IMR-90 (cell line): ENCODE measurements at regions not wholly inside any gene's neighbourhood (a gene's known extent, or its start where the extent isn't known, plus 50 kb on each side); places are given as distances from the start of the nearest gene placed in this dataset.

ENCODE experiments used
- ATAC-seq: fragments of 200-7000 bp; cut with Tn5 transposase; 2 replicates; pipeline ENCODE4 v1.9.1; 2020; ENCODE audit warnings: low read depth, mild to moderate bottlenecking, moderate library complexity
- BruUV-seq: library from RNA; stranded (reverse); fragments of 400-500 nt; replicated peaks from 2 replicates; lab custom pipeline; 2021; lab: Mats Ljungman, UMichigan
- CTCF ChIA-PET: fragments of 300-600 bp; formaldehyde crosslinking; extraction: SDS; loops from one replicate; lab custom pipeline; 2021; ENCODE audit warnings: antibody characterized with exemption; lab: Yijun Ruan, JAX
- POLR2A ChIA-PET: fragments of 300-600 bp; sonication (Branson Sonifier 250); formaldehyde crosslinking; loops from one replicate; lab custom pipeline; 2022; ENCODE audit warnings: antibody characterized with exemption; ENCODE audit not compliant: unreplicated experiment; lab: Charles Lee
- DNase-seq: peaks from one replicate; pipeline ENCODE4 v3.0.0; 2013
- H2AFZ ChIP-seq: replicated peaks from 2 replicates; pipeline ENCODE3; 2013; ENCODE audit warnings: low read length, mild to moderate bottlenecking; ENCODE audit not compliant: poor library complexity
- H2AK5ac ChIP-seq: 2 replicates; pipeline ENCODE4 v1.6.1; 2013; ENCODE audit warnings: low read depth, low read length, inconsistent platforms
- H2AK9ac ChIP-seq: replicated peaks from 2 replicates; pipeline ENCODE3; 2013; ENCODE audit warnings: mild to moderate bottlenecking, low read depth, low read length, moderate library complexity; ENCODE audit not compliant: poor library complexity
- H2BK120ac ChIP-seq: 2 replicates; pipeline ENCODE4 v1.6.1; 2013; ENCODE audit warnings: low read depth, low read length, inconsistent platforms
- H2BK15ac ChIP-seq: 3 replicates; pipeline ENCODE4 v1.6.1; 2013; ENCODE audit warnings: low read depth, low read length, inconsistent platforms
- H2BK20ac ChIP-seq: 2 replicates; pipeline ENCODE4 v1.6.1; 2013; ENCODE audit warnings: low read depth, mild to moderate bottlenecking, inconsistent platforms, low read length, moderate library complexity
- H2BK5ac ChIP-seq: 2 replicates; pipeline ENCODE4 v1.6.1; 2013; ENCODE audit warnings: mild to moderate bottlenecking, low read depth, low read length, inconsistent platforms; ENCODE audit not compliant: poor library complexity, severe bottlenecking
- H3K14ac ChIP-seq: replicated peaks from 2 replicates; pipeline ENCODE4 v1.6.1; 2013; ENCODE audit warnings: low read depth, low read length, inconsistent platforms
- H3K18ac ChIP-seq: 2 replicates; pipeline ENCODE4 v1.6.1; 2013; ENCODE audit warnings: low read depth, low read length, control low read depth
- H3K23ac ChIP-seq: 2 replicates; pipeline ENCODE4 v1.6.1; 2013; ENCODE audit warnings: low read depth, low read length, inconsistent platforms
- H3K27ac ChIP-seq: 2 replicates; pipeline ENCODE4 v1.5.1; 2013; ENCODE audit warnings: mild to moderate bottlenecking, control low read depth, low read length; ENCODE audit not compliant: insufficient read depth
- H3K27me3 ChIP-seq: 2 replicates; pipeline ENCODE4 v1.6.1; 2013; ENCODE audit warnings: low read length; ENCODE audit not compliant: control insufficient read depth, insufficient read depth
- H3K36me3 ChIP-seq: 2 replicates; pipeline ENCODE4 v1.6.1; 2013; ENCODE audit warnings: low read length, mixed read lengths; ENCODE audit not compliant: control insufficient read depth, insufficient read depth
- H3K4ac ChIP-seq: 2 replicates; pipeline ENCODE4 v1.6.1; 2013; ENCODE audit warnings: low read depth, low read length, inconsistent platforms
- H3K4me1 ChIP-seq: 2 replicates; pipeline ENCODE4 v1.6.1; 2013; ENCODE audit warnings: low read length, mixed read lengths; ENCODE audit not compliant: control insufficient read depth, insufficient read depth
- H3K4me2 ChIP-seq: 2 replicates; pipeline ENCODE4 v1.6.1; 2013; ENCODE audit warnings: low read depth, mild to moderate bottlenecking, control low read depth, low read length, moderate library complexity
- H3K4me3 ChIP-seq: 2 replicates; pipeline ENCODE4 v1.5.1; 2013; ENCODE audit warnings: low read depth, mild to moderate bottlenecking, control low read depth, low read length, moderate library complexity; ENCODE audit not compliant: insufficient read depth
- H3K56ac ChIP-seq: 2 replicates; pipeline ENCODE4 v1.6.1; 2013; ENCODE audit warnings: low read length, inconsistent platforms; ENCODE audit not compliant: insufficient read depth; ENCODE audit errors: extremely low read depth
- H3K79me1 ChIP-seq, 2 experiments: 2 replicates each; pipeline ENCODE4 v1.6.1; 2013; ENCODE audit warnings: low read length in 2 of 2, inconsistent platforms in 1 of 2, low read depth in 1 of 2
- H3K9ac ChIP-seq: 2 replicates; pipeline ENCODE4 v1.6.1; 2013; ENCODE audit warnings: low read depth, low read length, control low read depth
- H3K9me1 ChIP-seq: 2 replicates; pipeline ENCODE4 v1.6.1; 2013; ENCODE audit warnings: low read length, inconsistent platforms; ENCODE audit not compliant: insufficient read depth
- H3K9me3 ChIP-seq: 2 replicates; pipeline ENCODE4 v1.6.1; 2013; ENCODE audit warnings: low read length; ENCODE audit not compliant: control insufficient read depth, insufficient read depth
- H4K20me1 ChIP-seq: 2 replicates; pipeline ENCODE4 v1.6.1; 2013; ENCODE audit warnings: low read length, inconsistent platforms; ENCODE audit not compliant: insufficient read depth
- H4K5ac ChIP-seq: 2 replicates; pipeline ENCODE4 v1.6.1; 2013; ENCODE audit warnings: mild to moderate bottlenecking, low read depth, low read length, control low read depth
- H4K8ac ChIP-seq, 2 experiments: 2 replicates each; pipeline ENCODE4 v1.6.1; 2013; ENCODE audit warnings: low read depth in 2 of 2, low read length in 2 of 2, control low read depth in 1 of 2, inconsistent platforms in 1 of 2
- H4K91ac ChIP-seq: 2 replicates; pipeline ENCODE4 v1.6.1; 2013; ENCODE audit warnings: low read depth, low read length, inconsistent platforms; ENCODE audit not compliant: insufficient read depth
- BHLHE40 ChIP-seq: fragments of 150-350 bp; IDR thresholded peaks from 2 replicates; pipeline ENCODE4 v1.6.1; 2016; ENCODE audit warnings: mild to moderate bottlenecking, low read depth, low read length
- CHD1 ChIP-seq: IDR thresholded peaks from 2 replicates; pipeline ENCODE4 v1.6.1; 2012; ENCODE audit warnings: low read depth, low read length, improper control_type of control experiment
- MAFK ChIP-seq: IDR thresholded peaks from 2 replicates; pipeline ENCODE4 v1.6.1; 2012; ENCODE audit warnings: low read depth, low read length, improper control_type of control experiment
- RAD21 ChIP-seq: IDR thresholded peaks from 2 replicates; pipeline ENCODE4 v1.6.1; 2012; ENCODE audit warnings: low read length, improper control_type of control experiment
- WGBS, 2 experiments: methylation state at CpG; one replicate each; pipeline versions ENCODE4 v1.1.5 to v1.1.7; 2013; ENCODE audit warnings: missing lambda C conversion rate in 2 of 2; ENCODE audit not compliant: insufficient read length in 1 of 2; ENCODE audit errors: extremely low coverage in 2 of 2; 5-methylcytosine and 5-hydroxymethylcytosine counted together
- dilution Hi-C: fragments of 300-500 bp; cut with HindIII; formaldehyde crosslinking; loops from one replicate; pipeline ENCODE4 v1.14.3; 2018; ENCODE audit warnings: low sequenced_read_pairs; ENCODE audit not compliant: unreplicated experiment
- in situ Hi-C: fragments of 300-500 bp; cut with MboI; formaldehyde crosslinking; loops from 3 replicates; pipeline ENCODE4 v1.14.3; 2019; ENCODE audit warnings: low sequenced_read_pairs, inconsistent platforms, mixed read lengths
- intact Hi-C: fragments of 100-400 bp; cut with micrococcal nuclease; formaldehyde crosslinking; loops from 2 replicates; pipeline ENCODE4 v1.10.0; 2022
- TF ChIP-seq, protein P1 (sequence below): fragments of 150-350 bp; IDR thresholded peaks from 2 replicates; pipeline ENCODE4 v1.6.1; 2016; ENCODE audit warnings: low read depth, mild to moderate bottlenecking, low read length, moderate library complexity, borderline replicate concordance
- TF ChIP-seq, protein P2 (sequence below): fragments of 150-350 bp; IDR thresholded peaks from 2 replicates; pipeline ENCODE4 v1.6.1; 2017; ENCODE audit warnings: mild to moderate bottlenecking, antibody characterized with exemption, low read length, low read depth

DNA sequence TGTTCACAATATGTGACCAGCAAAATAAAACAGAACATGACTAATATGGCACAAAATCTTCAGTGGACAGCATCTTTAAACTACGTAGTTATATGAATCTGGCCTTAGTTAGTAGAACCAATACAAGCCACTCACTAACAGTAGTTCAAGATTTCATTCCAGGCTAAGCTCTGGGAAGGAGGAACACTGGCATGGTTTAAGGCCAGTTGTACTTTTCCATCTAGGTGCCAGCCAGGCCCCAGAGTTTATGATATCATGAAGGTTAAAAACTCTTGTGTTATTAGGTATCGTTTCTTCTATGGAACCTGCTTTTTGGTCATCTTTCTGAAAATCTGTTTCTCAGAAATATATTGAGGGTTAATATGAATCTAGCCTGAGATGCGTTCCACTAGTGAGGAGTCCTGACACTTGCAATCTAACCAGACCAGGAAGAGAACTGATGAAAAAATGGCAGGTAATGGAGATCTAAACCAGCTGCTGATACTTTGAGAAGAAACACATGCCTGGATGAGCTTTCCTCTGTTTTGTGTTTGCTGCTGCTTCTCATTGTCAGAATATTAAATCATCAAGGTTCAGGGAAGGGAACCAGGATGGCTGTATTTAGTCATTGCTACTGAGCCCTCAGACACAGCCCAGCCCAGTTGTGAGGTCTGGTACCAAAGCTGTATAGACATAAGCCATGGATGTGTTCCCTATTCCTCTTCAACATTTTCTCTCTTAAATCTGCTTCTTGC is 182.8 kb upstream of the SETBP1 start:
- dilution Hi-C loops (no loop called here), intact Hi-C loops (no loop called here), in situ Hi-C loops (no loop called here)
- Histone ChIP-seq H3K36me3 (no peaks in the 10 kb centered on the region), H2AK5ac (no peak overlapping the region), H2BK120ac (no peak overlapping the region), H3K9ac (no peak overlapping the region), H3K27ac (no peak overlapping the region), H3K4me3 (no peak overlapping the region), H2BK5ac (no peak overlapping the region), H2AK9ac (no peak overlapping the region), H4K91ac (no peak overlapping the region), H3K9me3 (no peaks in the 10 kb centered on the region), H3K18ac (no peak overlapping the region), H2AFZ (no peak overlapping the region), H3K56ac (no peak overlapping the region), H3K9me1 (no peaks in the 10 kb centered on the region), H3K4me2 (no peak overlapping the region), H4K20me1 (no peaks in the 10 kb centered on the region), H4K5ac (no peak overlapping the region), H2BK15ac (no peak overlapping the region), H3K23ac (no peak overlapping the region), H4K8ac (no peak overlapping the region), H3K79me1 (no peaks in the 10 kb centered on the region), H3K4me1 (no peaks in the 10 kb centered on the region), H3K14ac (no peak overlapping the region), H3K4ac (no peak overlapping the region), H3K27me3 (no peaks in the 10 kb centered on the region), H2BK20ac (no peak overlapping the region)
- ChIA-PET CTCF (interaction anchor here (0.5 kb wide), 1 partner anchor 201 kb away, joined by 4 read pairs; no protein-coding TSS in a partner anchor), POLR2A (no interaction called here)
- no TSS peak for BruUV-seq
- no peak for DNase-seq
- no peak for TF ChIP-seq MAFK
- TF ChIP-seq, protein P1, sequence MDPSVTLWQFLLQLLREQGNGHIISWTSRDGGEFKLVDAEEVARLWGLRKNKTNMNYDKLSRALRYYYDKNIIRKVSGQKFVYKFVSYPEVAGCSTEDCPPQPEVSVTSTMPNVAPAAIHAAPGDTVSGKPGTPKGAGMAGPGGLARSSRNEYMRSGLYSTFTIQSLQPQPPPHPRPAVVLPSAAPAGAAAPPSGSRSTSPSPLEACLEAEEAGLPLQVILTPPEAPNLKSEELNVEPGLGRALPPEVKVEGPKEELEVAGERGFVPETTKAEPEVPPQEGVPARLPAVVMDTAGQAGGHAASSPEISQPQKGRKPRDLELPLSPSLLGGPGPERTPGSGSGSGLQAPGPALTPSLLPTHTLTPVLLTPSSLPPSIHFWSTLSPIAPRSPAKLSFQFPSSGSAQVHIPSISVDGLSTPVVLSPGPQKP: no peak
- TF ChIP-seq, protein P2, sequence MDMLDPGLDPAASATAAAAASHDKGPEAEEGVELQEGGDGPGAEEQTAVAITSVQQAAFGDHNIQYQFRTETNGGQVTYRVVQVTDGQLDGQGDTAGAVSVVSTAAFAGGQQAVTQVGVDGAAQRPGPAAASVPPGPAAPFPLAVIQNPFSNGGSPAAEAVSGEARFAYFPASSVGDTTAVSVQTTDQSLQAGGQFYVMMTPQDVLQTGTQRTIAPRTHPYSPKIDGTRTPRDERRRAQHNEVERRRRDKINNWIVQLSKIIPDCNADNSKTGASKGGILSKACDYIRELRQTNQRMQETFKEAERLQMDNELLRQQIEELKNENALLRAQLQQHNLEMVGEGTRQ: no peak
- TF ChIP-seq BHLHE40: no peak
- no peak for TF ChIP-seq RAD21
- TF ChIP-seq CHD1: no peak
- ATAC-seq: no peak
- WGBS, 2 experiments: 40% methylated on average over 1 of the region's 3 CpGs; no CpG with 5 or more reads in 1 of the 2 experiments
